A673 (cell line): ENCODE measurements at regions not wholly inside any gene's neighbourhood (a gene's known extent, or its start where the extent isn't known, plus 50 kb on each side); places are given as distances from the start of the nearest gene placed in this dataset.

ENCODE experiments used
- EZH2 ChIP-seq: fragments of 200-600 bp; sonication (generic); IDR thresholded peaks from 2 replicates; pipeline ENCODE4 v1.6.1; 2017; ENCODE audit warnings: borderline replicate concordance, low read depth, mild to moderate bottlenecking, mixed read lengths, antibody characterized with exemption, low read length; ENCODE audit not compliant: poor library complexity, severe bottlenecking
- TF ChIP-seq, protein P1 (sequence below): fragments of 300-800, 200-600 bp; sonication (generic); conservative IDR thresholded peaks from 2 replicates; pipeline ENCODE4 v1.5.1; 2017; ENCODE audit warnings: low read depth, mild to moderate bottlenecking, antibody characterized with exemption, low read length, moderate library complexity, mixed read lengths

DNA sequence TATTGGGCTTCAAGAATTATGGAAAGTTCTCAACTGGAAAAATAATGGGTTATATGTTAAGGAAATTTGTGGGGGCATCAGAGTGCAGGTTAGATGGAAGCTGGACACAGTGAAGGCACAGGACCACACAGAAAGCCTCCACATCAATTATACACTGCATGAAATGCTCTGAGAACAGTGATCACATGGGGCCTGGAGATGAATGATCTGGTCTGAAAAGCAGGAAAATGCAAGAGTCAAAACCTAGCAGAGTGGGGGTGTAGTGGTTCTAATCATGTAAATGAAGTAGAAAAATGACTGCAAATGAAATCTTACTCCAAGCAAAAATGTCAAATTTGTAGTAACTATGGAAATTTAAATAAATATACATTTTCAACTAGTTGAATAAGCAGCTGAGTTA, 123.6 kb downstream of the TUSC7 start:
- TF ChIP-seq, protein P1, sequence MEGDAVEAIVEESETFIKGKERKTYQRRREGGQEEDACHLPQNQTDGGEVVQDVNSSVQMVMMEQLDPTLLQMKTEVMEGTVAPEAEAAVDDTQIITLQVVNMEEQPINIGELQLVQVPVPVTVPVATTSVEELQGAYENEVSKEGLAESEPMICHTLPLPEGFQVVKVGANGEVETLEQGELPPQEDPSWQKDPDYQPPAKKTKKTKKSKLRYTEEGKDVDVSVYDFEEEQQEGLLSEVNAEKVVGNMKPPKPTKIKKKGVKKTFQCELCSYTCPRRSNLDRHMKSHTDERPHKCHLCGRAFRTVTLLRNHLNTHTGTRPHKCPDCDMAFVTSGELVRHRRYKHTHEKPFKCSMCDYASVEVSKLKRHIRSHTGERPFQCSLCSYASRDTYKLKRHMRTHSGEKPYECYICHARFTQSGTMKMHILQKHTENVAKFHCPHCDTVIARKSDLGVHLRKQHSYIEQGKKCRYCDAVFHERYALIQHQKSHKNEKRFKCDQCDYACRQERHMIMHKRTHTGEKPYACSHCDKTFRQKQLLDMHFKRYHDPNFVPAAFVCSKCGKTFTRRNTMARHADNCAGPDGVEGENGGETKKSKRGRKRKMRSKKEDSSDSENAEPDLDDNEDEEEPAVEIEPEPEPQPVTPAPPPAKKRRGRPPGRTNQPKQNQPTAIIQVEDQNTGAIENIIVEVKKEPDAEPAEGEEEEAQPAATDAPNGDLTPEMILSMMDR, result no peak
- TF ChIP-seq EZH2, result no peak
